Astrocyte (in vitro differentiated cells and primary cell): ENCODE measurements at regions not wholly inside any gene's neighbourhood (a gene's known extent, or its start where the extent isn't known, plus 50 kb on each side); places are given as distances from the start of the nearest gene placed in this dataset.

Experiments used
- EZH2 ChIP-seq: IDR thresholded peaks from 2 replicates; pipeline ENCODE4 v1.6.1; 2012; ENCODE audit warnings: mild to moderate bottlenecking, low read length, inconsistent platforms; ENCODE audit not compliant: insufficient read depth
- TF ChIP-seq, protein P1 (sequence below): IDR thresholded peaks from 2 replicates; pipeline ENCODE4 v1.5.1; 2011; ENCODE audit warnings: low read depth, mild to moderate bottlenecking, inconsistent platforms, low read length, moderate library complexity; ENCODE audit not compliant: insufficient read depth

DNA sequence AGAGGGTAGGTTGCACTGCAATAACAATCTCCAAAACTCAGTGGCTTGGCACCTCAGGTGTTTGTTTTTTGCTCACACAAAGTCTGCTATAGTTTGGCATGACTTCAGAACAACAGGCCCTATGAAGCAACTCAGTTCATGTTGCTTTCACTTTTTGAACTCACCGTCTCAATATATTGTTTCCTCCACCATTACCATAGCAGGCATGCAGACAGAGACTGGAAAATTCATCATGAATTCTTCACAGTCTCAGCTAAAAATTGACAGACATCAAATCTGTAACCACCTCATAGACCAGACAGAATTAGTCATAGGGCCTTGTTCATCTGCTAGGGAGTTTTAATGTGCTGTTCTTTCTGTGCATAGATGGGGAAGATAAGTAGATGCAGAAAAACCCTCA is 161.4 kb upstream of the POU1F1 start:
- TF ChIP-seq, protein P1, sequence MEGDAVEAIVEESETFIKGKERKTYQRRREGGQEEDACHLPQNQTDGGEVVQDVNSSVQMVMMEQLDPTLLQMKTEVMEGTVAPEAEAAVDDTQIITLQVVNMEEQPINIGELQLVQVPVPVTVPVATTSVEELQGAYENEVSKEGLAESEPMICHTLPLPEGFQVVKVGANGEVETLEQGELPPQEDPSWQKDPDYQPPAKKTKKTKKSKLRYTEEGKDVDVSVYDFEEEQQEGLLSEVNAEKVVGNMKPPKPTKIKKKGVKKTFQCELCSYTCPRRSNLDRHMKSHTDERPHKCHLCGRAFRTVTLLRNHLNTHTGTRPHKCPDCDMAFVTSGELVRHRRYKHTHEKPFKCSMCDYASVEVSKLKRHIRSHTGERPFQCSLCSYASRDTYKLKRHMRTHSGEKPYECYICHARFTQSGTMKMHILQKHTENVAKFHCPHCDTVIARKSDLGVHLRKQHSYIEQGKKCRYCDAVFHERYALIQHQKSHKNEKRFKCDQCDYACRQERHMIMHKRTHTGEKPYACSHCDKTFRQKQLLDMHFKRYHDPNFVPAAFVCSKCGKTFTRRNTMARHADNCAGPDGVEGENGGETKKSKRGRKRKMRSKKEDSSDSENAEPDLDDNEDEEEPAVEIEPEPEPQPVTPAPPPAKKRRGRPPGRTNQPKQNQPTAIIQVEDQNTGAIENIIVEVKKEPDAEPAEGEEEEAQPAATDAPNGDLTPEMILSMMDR, result no peak
- TF ChIP-seq EZH2, result no peak
